NCI-H146 (cell line): ENCODE measurements at regions not wholly inside any gene's neighbourhood (a gene's known extent, or its start where the extent isn't known, plus 50 kb on each side); places are given as distances from the start of the nearest gene placed in this dataset.

ENCODE experiments used
- DNase-seq: peaks from one replicate; lab custom pipeline; 2025; lab: John Stamatoyannopoulos, UW

- no peak for DNase-seq
Measured at GRCh38 chr6:100267721-100268123, 197.0 kb downstream of the SIM1 start.

GRCh38 chr6:100266494-100267401 lies 198.0 kb downstream of the SIM1 start:
- DNase-seq = peak; percentile 36

DNA sequence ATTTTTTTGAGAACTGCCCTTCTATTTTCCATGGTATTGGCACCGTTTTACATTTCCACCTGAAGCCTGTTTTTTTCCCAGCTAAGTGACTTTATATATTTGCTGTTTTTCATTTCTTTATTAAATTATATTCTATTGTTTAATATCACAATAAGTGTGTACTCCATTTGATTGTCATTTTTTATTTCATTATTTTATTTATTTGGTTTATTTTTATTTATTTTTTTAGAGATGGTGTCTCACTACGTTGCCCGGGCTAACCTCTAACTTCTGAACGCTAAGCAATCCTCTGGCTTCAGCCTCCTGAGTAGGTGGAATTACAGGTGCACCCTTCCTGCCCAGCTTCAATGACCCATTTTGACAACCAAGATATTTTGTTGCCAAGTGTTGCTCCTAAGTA lies 202.6 kb downstream of the SIM1 start:
- no peak for DNase-seq

- DNase-seq = no peak
Measured at GRCh38 chr6:100261486-100261885, 203.2 kb downstream of the SIM1 start.

DNA sequence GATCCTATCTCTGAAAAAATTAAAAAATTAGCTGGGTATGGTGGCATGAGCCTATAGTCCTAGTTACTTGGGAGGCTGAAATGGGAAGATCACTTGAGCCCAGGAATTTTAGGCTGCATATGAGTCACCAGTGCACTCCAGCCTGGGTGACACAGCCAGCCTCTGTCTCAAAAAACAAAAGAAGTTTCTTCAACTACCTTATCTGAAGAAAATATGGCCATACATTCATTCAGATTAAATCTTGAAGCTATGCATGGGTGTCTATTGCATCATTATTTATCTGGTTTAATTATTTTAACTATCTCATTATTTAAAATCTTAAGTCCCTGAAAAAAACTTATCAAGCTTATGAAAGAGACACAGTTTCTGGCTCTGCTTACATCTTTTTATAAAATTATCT lies 204.1 kb downstream of the SIM1 start:
- no peak for DNase-seq

GRCh38 chr6:100259865-100260264 lies 204.9 kb downstream of the SIM1 start:
- DNase-seq = no peak

GRCh38 chr6:100258752-100259151 lies 206.0 kb downstream of the SIM1 start:
- no peak for DNase-seq

GRCh38 chr6:100257793-100258395 lies 206.8 kb downstream of the SIM1 start:
- DNase-seq = peak; percentile 56

- no peak for DNase-seq
Measured at GRCh38 chr6:100255701-100256100, 209.0 kb downstream of the SIM1 start.

DNA sequence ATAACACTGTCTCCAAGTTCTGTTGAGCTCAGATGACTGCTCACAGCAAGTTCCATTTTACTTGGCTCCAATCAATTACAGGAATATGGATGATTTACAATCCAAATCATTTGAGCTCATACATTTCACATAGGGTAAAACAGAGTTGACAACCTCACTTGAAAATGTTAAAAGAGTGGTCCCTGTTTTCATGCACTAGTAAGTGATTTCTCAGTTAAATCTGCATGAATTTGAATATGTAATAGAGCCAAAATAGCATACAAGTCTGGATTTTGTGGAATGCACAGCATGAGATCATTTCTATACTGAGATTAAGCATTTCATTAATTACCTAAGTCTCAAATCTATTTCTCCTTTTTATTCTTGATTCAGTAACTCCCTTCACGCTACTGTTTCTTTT lies 217.6 kb downstream of the SIM1 start:
- no peak for DNase-seq

DNA sequence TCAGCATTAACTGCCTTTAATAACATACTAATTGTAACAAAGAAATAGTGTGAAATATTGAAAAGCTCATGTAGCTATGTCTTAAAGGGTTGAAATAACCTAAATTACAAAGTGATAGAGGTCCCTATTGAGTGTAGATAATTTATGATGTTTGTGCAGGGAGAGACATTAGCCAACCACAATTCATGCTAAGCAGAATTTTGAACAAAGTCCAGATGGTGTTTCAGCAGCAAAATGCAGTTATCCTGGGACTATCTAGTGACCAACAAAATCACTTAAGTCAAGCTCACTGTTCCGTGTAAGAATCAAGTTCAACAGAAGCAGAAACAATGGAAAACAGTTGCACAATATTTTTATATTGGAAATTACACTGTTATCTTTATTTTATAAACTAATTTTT lies 218.5 kb downstream of the SIM1 start:
- no peak for DNase-seq

GRCh38 chr6:100240798-100241197 lies 223.9 kb downstream of the SIM1 start:
- DNase-seq = no peak

- no peak for DNase-seq
Measured at GRCh38 chr6:100237821-100238220, 226.9 kb downstream of the SIM1 start.

- no peak for DNase-seq
Measured at GRCh38 chr6:100236389-100236788, 228.3 kb downstream of the SIM1 start.

GRCh38 chr6:100235631-100236030 lies 229.1 kb downstream of the SIM1 start:
- no peak for DNase-seq

- no peak for DNase-seq
Measured at GRCh38 chr6:100234625-100235024, 230.1 kb downstream of the SIM1 start.

DNA sequence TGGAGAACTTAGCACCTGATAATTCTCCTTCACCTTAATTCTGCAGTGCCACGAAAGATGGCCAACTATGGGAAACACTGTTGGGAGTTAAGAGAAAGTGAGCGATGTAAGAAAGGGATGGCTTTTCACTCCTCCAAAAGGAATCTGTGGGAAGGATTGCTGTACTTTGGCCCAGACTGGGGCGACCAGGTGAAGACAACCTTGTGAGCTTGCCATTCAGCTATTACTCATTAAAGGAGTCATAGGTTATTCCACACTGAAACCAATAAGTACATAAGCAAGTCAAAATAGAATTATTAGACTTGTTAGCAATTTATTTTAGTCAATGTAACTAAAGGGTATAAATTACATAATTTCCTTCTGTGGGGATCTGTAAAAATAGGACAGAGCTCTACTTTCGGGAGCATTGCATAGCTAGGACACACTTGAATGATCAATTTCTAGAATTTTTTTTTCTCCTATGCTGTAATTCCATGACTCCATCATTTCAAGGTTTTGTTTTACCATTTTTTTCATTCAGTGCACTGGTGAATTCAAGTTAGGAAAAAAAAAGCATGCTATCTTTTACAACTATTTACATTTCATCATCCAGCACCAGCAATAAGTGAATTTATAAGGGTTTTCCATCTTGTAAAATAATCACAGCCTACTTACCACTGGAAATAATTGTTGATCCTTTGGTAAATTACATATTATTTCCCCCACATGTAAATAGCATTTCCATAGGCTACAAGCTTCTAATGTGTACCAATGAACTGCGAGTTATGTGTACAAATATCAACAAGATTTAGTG lies 231.7 kb downstream of the SIM1 start:
- no peak for DNase-seq

GRCh38 chr6:100230953-100231316 lies 233.8 kb downstream of the SIM1 start:
- no peak for DNase-seq

DNA sequence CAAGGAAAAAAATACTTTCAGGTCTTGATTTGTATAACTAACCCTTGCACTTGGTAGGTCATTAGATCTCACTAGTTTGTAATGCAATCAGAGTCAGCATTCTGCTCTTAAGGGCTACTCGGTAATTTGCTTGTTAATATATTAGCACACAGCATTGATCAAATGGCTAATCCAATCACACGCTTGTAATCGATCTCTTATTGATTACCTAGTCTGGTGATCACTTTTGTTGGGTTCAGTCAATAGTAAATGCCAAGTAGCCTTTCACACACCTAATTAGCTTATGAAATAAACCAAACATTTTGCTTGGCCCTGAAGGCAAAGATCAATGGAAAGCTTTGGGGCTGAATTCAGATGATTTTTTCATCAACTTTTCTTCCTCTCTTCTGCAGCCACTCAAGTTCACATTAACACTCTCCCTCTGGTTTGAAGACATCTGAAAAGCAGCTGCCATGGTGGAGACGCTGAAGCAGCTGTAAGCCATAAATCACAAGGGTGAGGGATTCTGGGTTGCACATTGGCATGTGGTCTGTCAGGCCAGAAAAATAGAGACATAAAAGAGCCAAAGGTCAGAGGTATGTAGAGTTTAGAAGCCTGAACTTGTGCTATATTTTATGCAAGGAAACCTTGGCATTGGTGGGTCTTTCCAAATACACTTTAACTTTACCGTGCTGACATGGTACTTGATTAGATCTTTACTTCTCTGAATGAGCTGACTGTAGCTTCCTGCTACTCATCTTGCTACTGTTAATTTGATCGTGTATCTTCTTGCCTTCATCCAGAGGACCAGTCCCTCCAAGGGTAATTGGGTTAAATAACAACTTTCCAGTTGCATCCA lies 234.4 kb downstream of the SIM1 start:
- peak; percentile 11 for DNase-seq

GRCh38 chr6:100229512-100229911 lies 235.2 kb downstream of the SIM1 start:
- peak; percentile 63 for DNase-seq

- DNase-seq = peak; percentile 85
Measured at GRCh38 chr6:100228834-100229441, 234.9 kb upstream of the MCHR2 start.
